ENCODE measurements at regions not wholly inside any gene's neighbourhood (a gene's known extent, or its start where the extent isn't known, plus 50 kb on each side); places are given as distances from the start of the nearest gene placed in this dataset.

- TF ChIP-seq POLR2A (IDR thresholded peaks at IDR 0.05): no peak
- TF ChIP-seq CTCF (IDR thresholded peaks at IDR 0.05): no peak
Observed at GRCh38 chr3:103589770-103590169, 1155.0 kb downstream of the ZPLD1 start.
